H9 (cell line): ENCODE measurements at regions not wholly inside any gene's neighbourhood (a gene's known extent, or its start where the extent isn't known, plus 50 kb on each side); places are given as distances from the start of the nearest gene placed in this dataset.

Experiments
- DNase-seq: peaks from one replicate; pipeline ENCODE4 v3.0.0-alpha.2; 2017
- H2AFZ ChIP-seq: one replicate; pipeline ENCODE4 v1.6.1; 2013; ENCODE audit warnings: mild to moderate bottlenecking, low read length, control low read depth, moderate library complexity
- H2AK5ac ChIP-seq: 2 replicates; pipeline ENCODE4 v1.6.1; 2013; ENCODE audit warnings: low read length, control low read depth, mixed read lengths; ENCODE audit not compliant: insufficient read length
- H2BK120ac ChIP-seq: one replicate; pipeline ENCODE4 v1.6.1; 2013; ENCODE audit warnings: low read depth, mild to moderate bottlenecking, low read length, control low read depth, inconsistent platforms; ENCODE audit not compliant: poor library complexity, severe bottlenecking
- H2BK12ac ChIP-seq: 2 replicates; pipeline ENCODE4 v1.6.1; 2013; ENCODE audit warnings: low read length, control low read depth, mixed read lengths, low read depth; ENCODE audit not compliant: insufficient read length
- H2BK15ac ChIP-seq: 2 replicates; pipeline ENCODE4 v1.6.1; 2013; ENCODE audit warnings: low read depth, low read length, control low read depth
- H2BK20ac ChIP-seq: one replicate; pipeline ENCODE4 v1.6.1; 2013; ENCODE audit warnings: low read depth, mild to moderate bottlenecking, low read length, control low read depth, inconsistent platforms; ENCODE audit not compliant: poor library complexity, severe bottlenecking
- H2BK5ac ChIP-seq: 2 replicates; pipeline ENCODE4 v1.6.1; 2013; ENCODE audit warnings: low read length, control low read depth, mixed read lengths; ENCODE audit not compliant: insufficient read length
- H3K14ac ChIP-seq: 2 replicates; pipeline ENCODE4 v1.6.1; 2013; ENCODE audit warnings: low read length, control low read depth; ENCODE audit not compliant: insufficient read depth
- H3K18ac ChIP-seq: 2 replicates; pipeline ENCODE4 v1.6.1; 2013; ENCODE audit warnings: low read depth, mild to moderate bottlenecking, mixed read lengths, low read length, control low read depth; ENCODE audit not compliant: insufficient read length
- H3K23ac ChIP-seq: 2 replicates; pipeline ENCODE4 v1.6.1; 2013; ENCODE audit warnings: low read length, control low read depth, mixed read lengths, low read depth; ENCODE audit not compliant: insufficient read length
- H3K23me2 ChIP-seq: 2 replicates; pipeline ENCODE4 v1.6.1; 2013; ENCODE audit warnings: low read depth, mild to moderate bottlenecking, mixed read lengths, low read length, control low read depth; ENCODE audit not compliant: insufficient read length, poor library complexity, severe bottlenecking
- H3K27ac ChIP-seq: 2 replicates; pipeline ENCODE4 v1.5.1; 2013; ENCODE audit warnings: low read length, control low read depth, mixed read lengths, low read depth; ENCODE audit not compliant: insufficient read length
- H3K27me3 ChIP-seq: 2 replicates; pipeline ENCODE4 v1.6.1; 2013; ENCODE audit warnings: low read length, control low read depth, inconsistent platforms; ENCODE audit not compliant: insufficient read depth
- H3K4ac ChIP-seq: 2 replicates; pipeline ENCODE4 v1.6.1; 2013; ENCODE audit warnings: low read depth, mild to moderate bottlenecking, control low read depth, inconsistent platforms, low read length, moderate library complexity
- H3K4me1 ChIP-seq: 2 replicates; pipeline ENCODE4 v1.6.1; 2013; ENCODE audit warnings: low read length, control low read depth, inconsistent platforms; ENCODE audit not compliant: insufficient read depth
- H3K4me2 ChIP-seq: 2 replicates; pipeline ENCODE4 v1.6.1; 2013; ENCODE audit warnings: low read length, control low read depth, mixed read lengths; ENCODE audit not compliant: insufficient read length, insufficient read depth
- H3K56ac ChIP-seq: 2 replicates; pipeline ENCODE4 v1.6.1; 2013; ENCODE audit warnings: low read depth, mild to moderate bottlenecking, mixed read lengths, low read length, control low read depth; ENCODE audit not compliant: insufficient read length
- H3K79me1 ChIP-seq: 2 replicates; pipeline ENCODE4 v1.6.1; 2013; ENCODE audit warnings: low read depth, mild to moderate bottlenecking, moderate library complexity, low read length, control low read depth, inconsistent platforms; ENCODE audit not compliant: insufficient read depth, poor library complexity, severe bottlenecking
- H3K79me2 ChIP-seq: 2 replicates; pipeline ENCODE4 v1.6.1; 2013; ENCODE audit warnings: low read length, control low read depth, inconsistent platforms; ENCODE audit not compliant: insufficient read depth
- H3K9ac ChIP-seq: 2 replicates; pipeline ENCODE4 v1.6.1; 2013; ENCODE audit warnings: low read length, control low read depth, mixed read lengths; ENCODE audit not compliant: insufficient read length; ENCODE audit errors: extremely low read depth
- H3K9me3 ChIP-seq: one replicate; pipeline ENCODE4 v1.6.1; 2013; ENCODE audit warnings: low read depth, low read length, inconsistent platforms; ENCODE audit not compliant: control insufficient read depth
- H3T11ph ChIP-seq: one replicate; pipeline ENCODE4 v1.6.1; 2013; ENCODE audit warnings: mild to moderate bottlenecking, low read length, control low read depth, inconsistent platforms
- H4K20me1 ChIP-seq: one replicate; pipeline ENCODE4 v1.6.1; 2013; ENCODE audit not compliant: control insufficient read depth, insufficient read length, insufficient read depth
- H4K5ac ChIP-seq: 2 replicates; pipeline ENCODE4 v1.6.1; 2013; ENCODE audit warnings: low read depth, mild to moderate bottlenecking, mixed read lengths, low read length, control low read depth; ENCODE audit not compliant: insufficient read length
- H4K8ac ChIP-seq: replicated peaks from 2 replicates; pipeline ENCODE4 v1.6.1; 2013; ENCODE audit warnings: low read length, control low read depth, mixed read lengths, low read depth; ENCODE audit not compliant: insufficient read length
- H4K91ac ChIP-seq: 2 replicates; pipeline ENCODE4 v1.6.1; 2013; ENCODE audit warnings: low read depth, mild to moderate bottlenecking, moderate library complexity, mixed read lengths, low read length, control low read depth; ENCODE audit not compliant: insufficient read length
- H3K27ac Mint-ChIP-seq, 3 experiments: 2 replicates in 2 of 3; 3 replicates in 1 of 3; pipeline ENCODE4 v1.8.0; 2020 to 2021; ENCODE audit warnings: mixed read lengths in 3 of 3, mild to moderate bottlenecking in 1 of 3, moderate library complexity in 1 of 3
- H3K27me3 Mint-ChIP-seq: 2 replicates; pipeline ENCODE4 v1.8.0; 2021; ENCODE audit warnings: low read depth, mild to moderate bottlenecking, moderate library complexity, mixed read lengths
- H3K36me3 Mint-ChIP-seq, 3 experiments: 2 replicates in 2 of 3; 3 replicates in 1 of 3; pipeline ENCODE4 v1.8.0; 2020 to 2021; ENCODE audit warnings: low read depth in 3 of 3, mixed read lengths in 3 of 3; ENCODE audit not compliant: insufficient read depth in 1 of 3
- H3K4me1 Mint-ChIP-seq, 2 experiments: 2 replicates each; pipeline ENCODE4 v1.8.0; 2020; ENCODE audit warnings: mixed read lengths in 2 of 2
- H3K4me3 Mint-ChIP-seq, 2 experiments: 2 replicates in 1 of 2; 3 replicates in 1 of 2; pipeline ENCODE4 v1.8.0; 2020 to 2021; ENCODE audit warnings: mild to moderate bottlenecking in 2 of 2, mixed read lengths in 2 of 2, moderate library complexity in 1 of 2
- H3K9me3 Mint-ChIP-seq, 2 experiments: 2 replicates in 1 of 2; 3 replicates in 1 of 2; pipeline ENCODE4 v1.8.0; 2020; ENCODE audit warnings: mild to moderate bottlenecking in 2 of 2, mixed read lengths in 2 of 2, moderate library complexity in 1 of 2
- CTCF ChIP-seq: fragments of 200-600 bp; sonication (generic); conservative IDR thresholded peaks from 3 replicates; pipeline ENCODE4 v1.8.0; 2021; ENCODE audit warnings: antibody characterized with exemption, mild to moderate bottlenecking

GRCh38 chr7:81525841-81526240, 244.0 kb downstream of the HGF start:
- no peak for DNase-seq
- H2BK5ac ChIP-seq: no peak overlapping the region
- no peaks in the 10 kb centered on the region for H3K4me1 ChIP-seq
- no peak overlapping the region for H4K5ac ChIP-seq
- H3K4me3 Mint-ChIP-seq: no peak overlapping the region
- no peak overlapping the region for H2AFZ ChIP-seq
- no peak overlapping the region for H3K18ac ChIP-seq
- H3K36me3 Mint-ChIP-seq: no peaks in the 10 kb centered on the region
- H3K23ac ChIP-seq: no peak overlapping the region
- no peak overlapping the region for H3K14ac ChIP-seq
- H3K9ac ChIP-seq: no peak overlapping the region
- no peak overlapping the region for H2BK15ac ChIP-seq
- H3K4me1 Mint-ChIP-seq: 0 out of 4 replicates have a peak, but pooled peaks cover 0 to 2% of the 10 kb centered on the region in 2 experiments
- no peak overlapping the region for H3K27ac ChIP-seq
- H3K4ac ChIP-seq: no peak overlapping the region
- no peaks in the 10 kb centered on the region for H4K20me1 ChIP-seq
- TF ChIP-seq CTCF: no peak
- no peak overlapping the region for H2BK120ac ChIP-seq
- H3K27ac Mint-ChIP-seq: peak overlapping the region in 1 of 3 experiments; percentile 38; a peak in 1 of 7 replicates
- H3K79me2 ChIP-seq: no peaks in the 10 kb centered on the region
- no peak overlapping the region for H2AK5ac ChIP-seq
- no peak overlapping the region for H3K4me2 ChIP-seq
- H4K8ac ChIP-seq: no peak overlapping the region
- H3K9me3 Mint-ChIP-seq: no peaks in the 10 kb centered on the region
- no peak overlapping the region for H3K56ac ChIP-seq
- peak overlapping the region; percentile 82 for H2BK12ac ChIP-seq
- no peaks in the 10 kb centered on the region for H3K27me3 ChIP-seq
- H2BK20ac ChIP-seq: no peak overlapping the region
- H3K9me3 ChIP-seq: no peaks in the 10 kb centered on the region
- H3T11ph ChIP-seq: no peak overlapping the region
- H3K79me1 ChIP-seq: no peaks in the 10 kb centered on the region
- no peaks in the 10 kb centered on the region for H3K23me2 ChIP-seq
- no peak overlapping the region for H4K91ac ChIP-seq
- no peaks in the 10 kb centered on the region; the same call in 1 of the 2 replicates for H3K27me3 Mint-ChIP-seq
